GOT3 (cell line): ENCODE measurements at regions not wholly inside any gene's neighbourhood (a gene's known extent, or its start where the extent isn't known, plus 50 kb on each side); places are given as distances from the start of the nearest gene placed in this dataset.
"Not testable (repeated sequence)": the region's sequence is repeated elsewhere in the genome, so short reads cannot be mapped to it uniquely, and the experiment has no call there.

Source experiments
- DNase-seq: peaks from one replicate; lab custom pipeline; 2025; ENCODE audit warnings: mixed read lengths; lab: John Stamatoyannopoulos, UW

DNA sequence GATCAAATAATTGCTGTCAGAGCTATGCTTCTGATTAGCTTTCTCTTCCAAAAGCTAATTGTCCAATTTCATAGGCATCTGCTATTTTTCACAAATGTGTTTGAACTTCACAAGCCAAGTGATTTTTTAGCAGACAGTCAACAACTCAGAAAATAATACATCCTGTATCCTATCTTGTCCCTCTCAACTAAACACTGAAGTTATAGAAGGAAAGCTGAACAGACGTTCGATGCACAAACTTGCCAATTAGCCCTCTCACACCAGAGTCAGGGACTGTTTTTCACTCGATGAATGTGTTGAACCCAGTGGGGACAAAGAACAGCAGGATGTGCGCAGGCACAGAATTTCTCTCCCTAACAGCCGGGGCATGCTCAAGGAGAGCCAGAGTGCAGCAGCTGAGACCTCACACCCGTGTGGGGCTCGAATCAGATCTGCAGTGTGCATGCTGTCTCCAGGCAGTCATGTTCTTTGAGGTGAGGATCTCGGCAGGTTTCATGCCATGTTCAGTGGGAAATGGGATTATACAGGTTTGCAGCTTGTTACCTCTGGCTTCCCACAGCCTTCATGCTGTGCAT, 246.7 kb upstream of the SDK2 start:
- no peak for DNase-seq

- DNase-seq, result no peak
Observed at GRCh38 chr17:73895157-73895556, 250.9 kb upstream of the SDK2 start.

DNA sequence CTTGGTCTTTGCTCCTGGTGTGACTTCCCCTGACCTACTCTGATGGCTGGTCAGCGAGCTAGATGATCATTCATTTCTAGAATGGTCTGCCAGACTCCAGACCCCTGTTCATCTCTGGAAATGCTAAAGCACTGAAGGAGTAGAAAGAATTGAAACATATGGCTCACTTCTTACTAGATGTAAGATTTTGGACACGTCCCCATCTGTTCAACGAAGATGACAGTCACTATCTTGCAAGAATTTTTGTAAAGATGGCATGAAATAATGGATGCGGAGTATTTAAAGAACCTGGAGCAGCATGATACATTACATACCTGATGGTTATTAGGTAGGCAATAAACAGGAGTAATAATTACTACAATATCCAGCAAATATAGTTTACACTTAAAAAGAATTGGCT, 252.7 kb upstream of the SDK2 start:
- DNase-seq, result no peak

DNA sequence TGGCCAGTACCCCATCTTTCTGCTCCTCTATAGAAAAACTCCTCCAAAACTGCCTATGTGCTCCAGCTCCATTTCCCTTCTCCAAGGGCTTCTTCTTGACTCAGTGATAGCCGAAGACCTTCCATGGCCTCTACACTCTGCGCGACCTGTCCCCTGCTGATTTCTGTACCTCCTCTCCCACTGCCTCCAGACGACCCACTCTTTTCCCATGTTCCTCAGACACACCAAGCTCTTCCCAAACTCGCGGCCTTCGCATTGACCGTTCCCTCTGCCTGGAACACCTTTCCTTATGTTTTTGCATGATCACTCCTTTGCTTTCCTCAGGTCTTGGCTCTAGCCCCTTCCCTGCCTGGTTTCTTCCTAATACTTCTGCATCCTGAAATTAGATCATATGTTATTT, 255.6 kb upstream of the SDK2 start:
- DNase-seq, result no peak

DNA sequence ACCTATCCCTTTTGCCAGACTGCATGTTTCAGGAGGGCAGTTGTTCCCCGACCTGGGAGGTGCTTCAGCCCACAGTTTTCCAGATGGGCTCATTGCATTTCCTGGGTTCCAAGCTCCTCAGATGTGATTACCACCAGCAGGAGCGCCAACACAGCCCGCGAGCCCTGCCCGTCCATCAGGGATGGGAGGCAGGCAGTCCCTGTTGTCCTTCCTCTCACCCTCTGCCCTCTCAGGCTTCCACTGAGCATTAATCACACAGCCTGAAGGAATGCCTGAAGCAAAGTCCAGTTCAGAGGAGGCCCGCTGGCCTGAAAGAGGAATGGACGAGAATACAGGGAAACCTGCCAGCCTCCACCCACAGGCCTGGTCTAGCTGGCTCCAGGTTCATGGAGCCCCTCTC, 256.3 kb upstream of the SDK2 start:
- no peak for DNase-seq

- DNase-seq, result no peak
Observed at GRCh38 chr17:73901249-73901648, 257.0 kb upstream of the SDK2 start.

GRCh38 chr17:73901661-73902415, 257.6 kb upstream of the SDK2 start:
- no peak for DNase-seq

GRCh38 chr17:73902416-73903181, 258.4 kb upstream of the SDK2 start:
- no peak for DNase-seq

DNA sequence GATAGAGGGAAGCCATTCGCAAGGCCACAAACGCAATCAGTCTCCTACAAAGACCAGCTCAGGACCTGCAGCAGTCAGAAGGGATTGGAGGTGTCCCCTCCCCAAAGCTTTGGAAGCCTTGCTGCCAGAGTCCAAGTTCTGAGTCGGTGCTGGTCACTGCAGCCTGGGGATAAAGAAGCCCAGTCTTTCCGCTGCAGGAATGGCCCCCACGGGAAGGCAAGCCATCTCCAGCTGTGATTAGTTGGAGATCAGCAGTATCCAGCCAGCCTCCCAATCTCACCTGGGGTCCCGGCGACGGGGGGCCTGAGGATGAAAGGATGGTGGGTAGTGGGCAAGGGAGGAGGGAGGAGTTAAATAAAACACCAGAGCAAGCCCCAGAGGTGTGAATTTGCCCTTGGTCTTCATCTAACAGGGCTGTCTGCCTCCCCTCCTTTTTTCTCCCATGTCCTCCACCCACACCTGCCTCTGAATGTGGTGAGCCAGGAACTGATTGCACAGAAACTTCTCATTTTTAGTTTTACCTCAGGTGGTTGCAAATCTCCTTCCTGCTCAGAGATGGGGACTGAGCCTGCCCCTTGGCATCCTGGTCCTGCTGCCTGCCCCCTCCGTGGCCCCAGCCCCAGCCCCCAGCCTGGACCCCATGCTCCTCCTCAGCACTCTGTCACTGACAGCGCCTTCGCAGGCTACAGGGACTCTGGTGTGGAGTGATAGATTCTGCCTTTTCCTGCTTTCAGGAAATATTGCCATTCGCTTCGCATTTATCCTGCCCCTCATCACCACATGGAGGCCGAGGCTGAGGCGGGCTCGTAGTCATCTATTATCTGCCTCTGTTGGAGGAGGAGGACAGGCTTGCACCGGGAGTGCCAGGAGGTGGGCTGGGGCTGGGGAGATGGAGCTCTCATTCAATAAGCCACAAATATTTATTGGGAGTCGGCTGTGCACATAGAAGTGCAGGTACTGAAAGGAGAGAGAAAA, 262.9 kb upstream of the SDK2 start:
- DNase-seq, result no peak

DNA sequence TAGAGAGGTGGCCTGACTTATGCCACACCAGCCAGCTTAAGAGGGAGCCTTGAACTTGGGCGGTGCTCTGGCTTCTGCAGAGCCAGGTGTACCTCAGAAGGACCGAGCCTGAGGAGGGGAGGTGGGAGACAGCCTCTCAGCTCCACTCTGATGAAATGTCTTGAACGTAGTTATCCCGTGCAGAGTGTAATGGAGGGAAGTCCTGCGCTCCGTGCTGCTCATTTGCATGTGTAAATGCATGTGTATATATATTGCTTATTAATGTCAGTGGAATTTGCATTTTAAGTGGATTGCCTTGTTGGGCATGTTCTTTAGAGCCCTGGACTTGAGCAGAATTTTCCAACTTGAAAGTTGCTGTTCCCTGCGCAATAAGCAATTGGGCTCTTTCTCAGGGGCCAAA, 264.9 kb upstream of the SDK2 start:
- no peak for DNase-seq

DNA sequence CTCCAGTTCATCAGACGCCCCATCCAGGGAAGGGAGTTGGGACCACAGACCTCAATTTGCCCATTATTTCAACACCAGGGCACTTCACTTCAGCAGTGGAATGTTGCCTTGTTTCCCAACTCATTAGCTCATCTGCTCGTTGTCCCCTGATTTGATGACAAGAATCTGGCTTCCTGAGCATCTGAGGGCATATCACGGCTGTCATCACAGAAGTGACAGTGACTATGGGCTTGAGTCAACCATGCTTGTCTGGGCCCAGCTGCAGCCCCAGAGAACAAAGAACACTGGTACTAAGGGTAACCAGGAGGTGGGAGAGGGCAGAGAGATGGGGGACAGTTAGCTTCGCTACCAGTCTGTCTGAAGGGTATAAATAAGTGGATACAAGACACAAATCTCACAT, 266.0 kb upstream of the SDK2 start:
- no peak for DNase-seq

DNA sequence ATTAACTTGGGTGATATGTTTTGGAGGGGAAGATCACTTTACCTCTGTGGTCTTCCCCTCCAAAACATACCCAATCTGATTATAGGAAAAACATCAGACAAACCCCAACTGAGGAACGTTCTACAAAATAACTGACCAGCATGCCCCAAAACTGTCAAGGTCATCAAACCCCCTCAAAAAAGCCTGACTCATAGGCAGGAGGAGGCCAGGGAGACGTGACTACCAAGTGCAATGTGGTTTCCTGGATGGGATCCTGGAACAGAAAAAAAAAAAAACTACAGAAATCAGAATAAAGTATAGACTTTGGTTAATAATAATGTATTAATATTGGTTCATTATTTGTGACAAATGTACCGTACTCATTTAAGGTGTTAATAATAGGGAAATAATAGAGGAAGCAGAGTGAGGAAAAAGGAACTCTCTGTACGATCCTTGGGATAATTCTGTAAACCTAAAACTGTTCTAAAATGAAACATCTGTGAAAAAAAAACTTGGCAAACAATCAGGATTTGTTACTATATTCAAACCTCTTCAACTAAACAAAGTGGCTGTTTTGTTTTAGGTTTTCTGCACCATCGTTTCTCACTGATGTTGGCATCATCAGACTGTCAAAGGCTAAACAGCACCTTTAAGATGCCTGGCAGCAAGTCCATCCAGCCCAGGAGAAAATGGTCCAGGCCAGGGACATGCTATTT, 266.7 kb upstream of the SDK2 start:
- no peak for DNase-seq

DNA sequence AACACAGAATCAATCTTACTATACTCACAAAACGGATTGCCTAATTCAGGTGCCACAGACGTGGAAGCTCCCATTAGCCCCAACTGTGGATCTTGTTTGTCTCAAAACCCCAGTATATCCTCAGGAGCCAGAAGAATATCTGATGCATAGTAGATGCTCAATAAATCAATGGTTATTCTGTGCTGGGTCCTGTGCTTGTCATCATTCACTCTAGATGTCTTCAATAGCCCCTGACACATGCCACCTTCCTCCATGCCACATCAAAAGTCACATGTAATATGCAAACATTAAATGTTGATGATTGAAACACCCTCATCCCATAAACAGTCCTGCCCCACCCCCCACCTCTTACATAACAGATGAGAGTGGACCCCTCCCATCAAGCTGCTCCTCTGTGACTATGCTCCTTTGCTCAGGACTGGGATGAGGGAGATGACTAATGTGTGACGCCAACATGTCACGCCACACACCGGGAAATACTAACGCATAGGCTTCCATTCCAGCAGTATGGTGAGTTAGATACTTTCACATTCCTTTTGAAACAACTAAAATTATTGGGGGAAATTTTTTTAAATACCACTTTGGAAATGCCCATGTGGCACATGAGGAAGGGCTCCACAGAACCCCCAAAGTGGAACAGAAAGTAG, 267.6 kb upstream of the SDK2 start:
- no peak for DNase-seq

DNA sequence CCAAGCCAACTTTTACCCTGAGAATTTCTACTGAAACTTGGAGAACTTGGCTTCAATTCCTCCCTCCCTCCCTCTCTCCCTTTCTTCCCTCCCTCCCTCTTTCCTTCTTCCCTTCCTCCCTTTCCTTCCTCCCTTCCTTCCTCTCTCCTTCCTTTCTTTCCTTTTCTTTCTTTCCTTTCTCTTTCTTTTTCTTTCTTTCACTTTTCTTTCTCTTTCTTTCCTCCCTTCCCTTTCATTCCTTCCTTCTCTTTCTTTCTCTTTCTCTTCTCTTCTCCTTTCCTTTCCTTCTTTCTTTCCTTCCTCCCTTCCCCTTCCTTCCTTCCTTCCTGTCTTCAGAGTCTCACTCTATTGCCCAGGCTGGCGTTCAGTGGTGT, 268.1 kb upstream of the SDK2 start:
- no peak for DNase-seq

DNA sequence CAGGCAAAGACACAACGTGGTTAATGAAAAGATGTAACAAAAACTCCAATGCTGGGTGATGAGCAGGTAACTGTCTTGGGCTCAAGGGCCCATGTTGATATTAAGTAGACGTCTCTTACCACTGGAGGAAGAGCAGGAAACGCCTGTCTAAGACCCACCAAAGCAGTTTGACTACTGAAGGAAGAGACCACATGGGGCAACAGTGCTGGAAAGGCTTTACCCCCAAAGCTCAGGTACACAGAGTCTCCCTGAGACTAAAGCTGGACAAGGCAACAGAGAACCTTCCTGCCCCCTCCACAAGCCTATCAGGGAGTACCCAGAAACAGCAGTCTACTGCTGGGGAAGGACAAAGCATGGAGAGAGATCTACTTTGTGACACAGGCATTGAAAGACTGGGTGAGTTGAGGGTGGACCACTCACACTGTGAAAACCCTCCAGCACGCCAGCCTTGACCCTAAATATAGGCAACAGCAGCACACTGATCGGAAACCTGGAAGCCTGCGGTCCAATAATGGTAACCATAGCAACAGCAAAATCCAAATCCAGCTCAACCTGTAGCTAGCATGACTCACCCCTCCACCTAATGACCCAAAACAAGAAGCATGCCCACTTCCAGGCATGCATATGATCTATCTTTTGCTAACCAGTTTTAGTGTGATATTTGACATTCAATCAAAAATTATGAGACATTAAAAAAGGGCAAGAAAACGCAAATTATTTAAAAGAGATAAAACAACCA, 270.5 kb upstream of the SDK2 start:
- no peak for DNase-seq

DNA sequence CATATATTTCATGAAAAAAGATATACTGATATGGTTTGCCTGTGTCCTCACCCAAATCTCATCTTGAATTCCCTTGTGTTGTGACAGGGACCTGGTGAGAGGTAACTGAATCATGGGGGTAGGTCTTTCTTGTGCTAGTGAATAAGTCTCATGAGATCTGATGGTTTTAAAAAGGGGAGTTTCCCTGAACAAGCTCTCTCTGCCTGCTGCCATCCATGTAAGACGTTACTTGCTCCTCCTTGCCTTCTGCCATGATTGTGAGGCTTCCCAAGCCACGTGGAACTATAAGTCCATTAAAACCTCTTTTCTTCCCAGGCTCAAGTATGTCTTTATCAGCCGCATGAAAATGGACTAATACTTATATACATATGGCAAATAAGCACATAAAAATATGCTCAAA, 274.8 kb upstream of the SDK2 start:
- DNase-seq, result not testable (repeated sequence)

- DNase-seq, result no peak
Observed at GRCh38 chr17:73921306-73921705, 277.1 kb upstream of the SDK2 start.

- DNase-seq, result no peak
Observed at GRCh38 chr17:73924114-73924908, 279.2 kb upstream of the RPL38 start.

GRCh38 chr17:73924909-73925186, 278.6 kb upstream of the RPL38 start:
- no peak for DNase-seq
